SK-N-SH treated with all-trans-retinoic acid at 6 μM for 48 hours (cell line): ENCODE measurements at regions not wholly inside any gene's neighbourhood (a gene's known extent, or its start where the extent isn't known, plus 50 kb on each side); places are given as distances from the start of the nearest gene placed in this dataset.

ENCODE experiments used
- ATAC-seq: fragments of 200-7000 bp; cut with Tn5 transposase; 3 replicates; pipeline ENCODE4 v1.9.1; 2020; ENCODE audit warnings: mild to moderate bottlenecking, moderate library complexity
- ARNTL ChIP-seq: fragments of 450-650 bp; formaldehyde crosslinking; IDR thresholded peaks from 2 replicates; pipeline ENCODE4 v1.5.0; 2020; ENCODE audit warnings: low read depth, mild to moderate bottlenecking, moderate library complexity, borderline replicate concordance
- BACH2 ChIP-seq: fragments of 250-450 bp; sonication (Bioruptor Pico); IDR thresholded peaks from 2 replicates; pipeline ENCODE4 v1.9.0; 2021; ENCODE audit warnings: mild to moderate bottlenecking, borderline replicate concordance
- CREB5 ChIP-seq: fragments of 250-450 bp; sonication (Bioruptor Pico); IDR thresholded peaks from 2 replicates; pipeline ENCODE4 v1.5.1; 2020; ENCODE audit warnings: low read depth, mild to moderate bottlenecking, moderate library complexity
- CSDC2 ChIP-seq: fragments of 250-450 bp; sonication (Bioruptor Pico); IDR thresholded peaks from 2 replicates; pipeline ENCODE4 v1.5.0; 2020; ENCODE audit warnings: mild to moderate bottlenecking, moderate library complexity
- ESRRG ChIP-seq: fragments of 250-450 bp; sonication (Bioruptor Pico); IDR thresholded peaks from 2 replicates; pipeline ENCODE4 v1.6.1; 2021; ENCODE audit warnings: mild to moderate bottlenecking
- ISL1 ChIP-seq: fragments of 250-450 bp; sonication (Bioruptor Pico); IDR thresholded peaks from 2 replicates; pipeline ENCODE4 v2.1.2; 2022; ENCODE audit warnings: mild to moderate bottlenecking, moderate library complexity
- OSR1 ChIP-seq: fragments of 250-450 bp; sonication (Bioruptor Pico); IDR thresholded peaks from 2 replicates; pipeline ENCODE4 v1.8.0; 2022; ENCODE audit warnings: moderate library complexity, mild to moderate bottlenecking, inconsistent platforms
- PATZ1 ChIP-seq: fragments of 250-450 bp; sonication (Bioruptor Pico); IDR thresholded peaks from 2 replicates; pipeline ENCODE4 v1.8.0; 2020; ENCODE audit warnings: mild to moderate bottlenecking, moderate library complexity, borderline replicate concordance
- POU6F1 ChIP-seq: fragments of 250-450 bp; sonication (Bioruptor Pico); IDR thresholded peaks from 2 replicates; pipeline ENCODE4 v1.8.0; 2021; ENCODE audit warnings: low read depth, mild to moderate bottlenecking, moderate library complexity, borderline replicate concordance
- PPARA ChIP-seq: fragments of 250-450 bp; sonication (Bioruptor Pico); IDR thresholded peaks from 2 replicates; pipeline ENCODE4 v1.5.0; 2020; ENCODE audit warnings: mild to moderate bottlenecking, borderline replicate concordance
- RARB ChIP-seq: fragments of 250-450 bp; sonication (Bioruptor Pico); IDR thresholded peaks from 2 replicates; pipeline ENCODE4 v1.8.0; 2021; ENCODE audit warnings: mild to moderate bottlenecking, moderate library complexity
- SNAI2 ChIP-seq: fragments of 250-450 bp; sonication (Bioruptor Pico); IDR thresholded peaks from 2 replicates; pipeline ENCODE4 v1.5.0; 2020; ENCODE audit warnings: mild to moderate bottlenecking, moderate library complexity
- TCF4 ChIP-seq: fragments of 250-450 bp; sonication (Bioruptor Pico); IDR thresholded peaks from 2 replicates; pipeline ENCODE4 v1.8.0; 2021; ENCODE audit warnings: mild to moderate bottlenecking, moderate library complexity, borderline replicate concordance
- ZC3H10 ChIP-seq: fragments of 250-450 bp; sonication (Bioruptor Pico); IDR thresholded peaks from 2 replicates; pipeline ENCODE4 v1.5.1; 2021; ENCODE audit warnings: mild to moderate bottlenecking, moderate library complexity
- ZFP3 ChIP-seq: fragments of 250-450 bp; sonication (Bioruptor Pico); IDR thresholded peaks from 2 replicates; pipeline ENCODE4 v1.5.0; 2020; ENCODE audit warnings: mild to moderate bottlenecking, moderate library complexity
- ZNF565 ChIP-seq: fragments of 450-650 bp; formaldehyde crosslinking; conservative IDR thresholded peaks from 2 replicates; pipeline ENCODE4 v1.5.0; 2020; ENCODE audit warnings: low read depth, mild to moderate bottlenecking, moderate library complexity
- ZNF8 ChIP-seq: fragments of 450-650 bp; formaldehyde crosslinking; IDR thresholded peaks from 2 replicates; pipeline ENCODE4 v1.5.0; 2020; ENCODE audit warnings: mild to moderate bottlenecking, moderate library complexity
- TF ChIP-seq, protein P1 (sequence below): fragments of 250-450 bp; sonication (Bioruptor Pico); IDR thresholded peaks from 2 replicates; pipeline ENCODE4 v1.5.1; 2021; ENCODE audit warnings: mild to moderate bottlenecking, moderate library complexity
- TF ChIP-seq, protein P2 (sequence below): fragments of 250-450 bp; sonication (Bioruptor Pico); IDR thresholded peaks from 2 replicates; pipeline ENCODE4 v1.5.0; 2020; ENCODE audit warnings: mild to moderate bottlenecking, moderate library complexity

- TF ChIP-seq CREB5 (CRISPR knock-in tag), result no peak
- TF ChIP-seq CSDC2, result no peak
- TF ChIP-seq ZNF8, result no peak
- TF ChIP-seq ZNF565, result no peak
- no peak for TF ChIP-seq ISL1
Observed at GRCh38 chr15:66905954-66906353, 159.4 kb upstream of the SMAD3 start (continued).

DNA sequence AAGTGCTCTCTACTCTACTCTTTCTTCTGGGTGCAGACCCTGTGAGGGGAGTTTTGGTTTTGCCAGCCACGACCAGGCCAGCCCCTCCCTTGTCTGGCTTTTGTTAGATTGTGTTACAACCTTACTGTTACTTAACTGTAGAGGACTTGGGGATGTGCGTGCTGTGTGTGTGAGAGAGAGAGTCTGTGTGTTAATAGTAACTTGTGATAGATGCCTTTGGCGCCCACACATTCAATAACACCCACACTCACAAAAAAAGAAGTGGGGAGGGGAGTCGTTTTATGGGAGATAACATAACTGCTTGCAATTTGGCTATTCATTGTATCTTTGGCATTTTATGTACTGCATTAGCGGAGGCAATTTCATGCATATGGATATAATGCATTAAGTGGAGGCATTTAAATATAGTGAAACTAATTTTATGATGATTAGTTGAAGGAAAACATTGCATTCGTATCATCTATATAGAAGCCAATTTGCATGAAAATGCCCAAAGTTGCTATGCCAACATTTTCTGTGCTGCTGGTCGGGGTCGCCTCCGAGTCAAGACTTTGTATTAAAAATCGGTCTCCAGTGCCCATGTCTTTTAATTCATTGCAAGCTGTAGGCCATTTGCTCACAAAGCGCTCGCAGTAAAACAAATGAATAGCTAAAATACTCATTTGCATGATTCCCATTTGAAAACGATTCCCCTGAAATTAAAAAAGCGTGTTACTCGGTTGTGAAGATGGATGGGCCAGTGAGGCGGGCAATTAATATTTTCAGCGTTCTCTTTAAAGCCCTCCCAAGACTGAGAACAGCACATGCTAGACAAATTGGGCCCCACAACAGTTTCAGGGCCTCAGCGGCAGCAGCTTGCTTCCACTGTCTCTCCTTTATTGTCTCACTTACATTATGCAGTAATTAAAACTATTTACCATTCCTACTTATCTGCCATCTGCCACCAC lies 158.5 kb upstream of the SMAD3 start:
- ATAC-seq, result no peak
- TF ChIP-seq CREB5 (CRISPR knock-in tag) (no peak), ARNTL (no peak), PATZ1 (CRISPR knock-in tag) (no peak), OSR1 (CRISPR knock-in tag) (no peak), SNAI2 (CRISPR knock-in tag) (no peak), ESRRG (CRISPR knock-in tag) (no peak), POU6F1 (CRISPR knock-in tag) (no peak), BACH2 (CRISPR knock-in tag) (no peak), TCF4 (CRISPR knock-in tag) (no peak)
- TF ChIP-seq, protein P1, sequence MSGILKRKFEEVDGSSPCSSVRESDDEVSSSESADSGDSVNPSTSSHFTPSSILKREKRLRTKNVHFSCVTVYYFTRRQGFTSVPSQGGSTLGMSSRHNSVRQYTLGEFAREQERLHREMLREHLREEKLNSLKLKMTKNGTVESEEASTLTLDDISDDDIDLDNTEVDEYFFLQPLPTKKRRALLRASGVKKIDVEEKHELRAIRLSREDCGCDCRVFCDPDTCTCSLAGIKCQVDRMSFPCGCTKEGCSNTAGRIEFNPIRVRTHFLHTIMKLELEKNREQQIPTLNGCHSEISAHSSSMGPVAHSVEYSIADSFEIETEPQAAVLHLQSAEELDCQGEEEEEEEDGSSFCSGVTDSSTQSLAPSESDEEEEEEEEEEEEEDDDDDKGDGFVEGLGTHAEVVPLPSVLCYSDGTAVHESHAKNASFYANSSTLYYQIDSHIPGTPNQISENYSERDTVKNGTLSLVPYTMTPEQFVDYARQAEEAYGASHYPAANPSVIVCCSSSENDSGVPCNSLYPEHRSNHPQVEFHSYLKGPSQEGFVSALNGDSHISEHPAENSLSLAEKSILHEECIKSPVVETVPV (CRISPR knock-in tag), result no peak
- TF ChIP-seq, protein P2, sequence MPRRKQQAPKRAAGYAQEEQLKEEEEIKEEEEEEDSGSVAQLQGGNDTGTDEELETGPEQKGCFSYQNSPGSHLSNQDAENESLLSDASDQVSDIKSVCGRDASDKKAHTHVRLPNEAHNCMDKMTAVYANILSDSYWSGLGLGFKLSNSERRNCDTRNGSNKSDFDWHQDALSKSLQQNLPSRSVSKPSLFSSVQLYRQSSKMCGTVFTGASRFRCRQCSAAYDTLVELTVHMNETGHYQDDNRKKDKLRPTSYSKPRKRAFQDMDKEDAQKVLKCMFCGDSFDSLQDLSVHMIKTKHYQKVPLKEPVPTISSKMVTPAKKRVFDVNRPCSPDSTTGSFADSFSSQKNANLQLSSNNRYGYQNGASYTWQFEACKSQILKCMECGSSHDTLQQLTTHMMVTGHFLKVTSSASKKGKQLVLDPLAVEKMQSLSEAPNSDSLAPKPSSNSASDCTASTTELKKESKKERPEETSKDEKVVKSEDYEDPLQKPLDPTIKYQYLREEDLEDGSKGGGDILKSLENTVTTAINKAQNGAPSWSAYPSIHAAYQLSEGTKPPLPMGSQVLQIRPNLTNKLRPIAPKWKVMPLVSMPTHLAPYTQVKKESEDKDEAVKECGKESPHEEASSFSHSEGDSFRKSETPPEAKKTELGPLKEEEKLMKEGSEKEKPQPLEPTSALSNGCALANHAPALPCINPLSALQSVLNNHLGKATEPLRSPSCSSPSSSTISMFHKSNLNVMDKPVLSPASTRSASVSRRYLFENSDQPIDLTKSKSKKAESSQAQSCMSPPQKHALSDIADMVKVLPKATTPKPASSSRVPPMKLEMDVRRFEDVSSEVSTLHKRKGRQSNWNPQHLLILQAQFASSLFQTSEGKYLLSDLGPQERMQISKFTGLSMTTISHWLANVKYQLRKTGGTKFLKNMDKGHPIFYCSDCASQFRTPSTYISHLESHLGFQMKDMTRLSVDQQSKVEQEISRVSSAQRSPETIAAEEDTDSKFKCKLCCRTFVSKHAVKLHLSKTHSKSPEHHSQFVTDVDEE (CRISPR knock-in tag), result no peak

DNA sequence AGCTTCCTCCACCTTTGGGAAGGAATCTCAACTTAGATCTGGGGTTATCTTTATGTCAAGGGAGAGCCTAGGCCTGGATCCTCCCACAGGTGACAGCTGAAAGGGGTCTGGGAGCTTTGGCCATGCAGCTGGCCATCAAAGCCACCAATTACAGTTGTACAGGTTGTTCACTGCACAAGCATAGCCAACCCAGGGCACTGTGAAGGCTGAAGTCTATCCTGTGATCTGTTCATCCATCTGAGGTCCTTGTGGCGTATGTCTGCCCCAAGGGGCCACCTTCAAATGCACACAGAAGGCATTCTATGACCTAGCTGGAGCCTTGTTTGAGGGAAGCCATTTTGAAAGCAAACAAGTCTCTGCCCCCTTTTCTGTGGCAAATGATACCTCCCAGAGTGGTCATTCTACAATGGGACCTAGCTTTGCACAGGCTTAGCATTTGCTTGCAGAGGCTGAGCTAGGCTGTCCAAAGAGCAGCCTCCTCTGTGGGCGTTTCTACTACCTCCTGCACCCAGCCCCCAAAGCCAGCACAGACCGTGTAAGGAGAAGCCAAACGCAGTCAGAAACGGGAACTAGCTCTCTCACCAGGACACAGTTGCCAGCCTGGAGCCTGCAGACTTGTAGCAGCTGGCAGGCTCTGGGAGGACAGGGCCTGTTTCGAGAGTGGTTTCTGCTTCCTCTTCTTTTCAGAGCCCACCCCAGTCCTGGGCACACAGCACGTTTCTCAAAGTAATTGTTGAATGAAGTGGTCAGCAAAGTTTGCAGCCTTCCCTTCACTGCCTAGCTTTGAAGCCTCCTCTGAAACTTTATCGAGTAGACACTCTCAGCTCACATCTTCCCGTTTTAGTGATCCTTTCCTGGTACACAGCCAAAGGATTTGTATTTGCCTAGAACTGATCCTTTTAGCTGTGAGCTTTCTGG lies 157.3 kb upstream of the SMAD3 start:
- ATAC-seq, result no peak
- no peak for TF ChIP-seq CSDC2
- TF ChIP-seq TCF4 (CRISPR knock-in tag), result no peak
- TF ChIP-seq OSR1 (CRISPR knock-in tag), result no peak
- TF ChIP-seq, protein P1 (CRISPR knock-in tag), result no peak
- TF ChIP-seq PPARA (CRISPR knock-in tag), result no peak
- TF ChIP-seq SNAI2 (CRISPR knock-in tag), result no peak
- no peak for TF ChIP-seq ZFP3 (CRISPR knock-in tag)
- no peak for TF ChIP-seq ESRRG (CRISPR knock-in tag)
- no peak for TF ChIP-seq POU6F1 (CRISPR knock-in tag)
- no peak for TF ChIP-seq ZC3H10 (CRISPR knock-in tag)
- TF ChIP-seq RARB (CRISPR knock-in tag), result no peak
